ENCODE measurements at regions not wholly inside any gene's neighbourhood (a gene's known extent, or its start where the extent isn't known, plus 50 kb on each side); places are given as distances from the start of the nearest gene placed in this dataset.

GRCh38 chr7:67423065-67423464 is 426.4 kb downstream of the TYW1 start:
- H3K4me1 ChIP-seq (ENCODE audit: control insufficient read depth in 1 of 2, insufficient read depth in 2 of 2, low read length in 2 of 2), result peaks cover 0 to 12% of the 10 kb centered on the region in 2 donors
- H3K4me3 ChIP-seq (ENCODE audit: low read depth in 1 of 2, low read length in 2 of 2), result no peak overlapping the region
- no peak overlapping the region for H3K27ac ChIP-seq (ENCODE audit: low read length)
- H3K27me3 ChIP-seq (ENCODE audit: low read depth, low read length), result no peaks in the 10 kb centered on the region
- H3K36me3 ChIP-seq (ENCODE audit: control insufficient read depth in 1 of 2, insufficient read depth in 2 of 2, low read length in 2 of 2), result no peaks in the 10 kb centered on the region
- H3K9me3 ChIP-seq (ENCODE audit: control insufficient read depth in 1 of 2, low read length in 2 of 2), result no peaks in the 10 kb centered on the region

- no peaks in the 10 kb centered on the region for H3K36me3 ChIP-seq (ENCODE audit: control insufficient read depth in 1 of 2, insufficient read depth in 2 of 2, low read length in 2 of 2)
- no peak overlapping the region for H3K27ac ChIP-seq (ENCODE audit: low read length)
- H3K4me1 ChIP-seq (ENCODE audit: control insufficient read depth in 1 of 2, insufficient read depth in 2 of 2, low read length in 2 of 2), result peaks cover 0 to 12% of the 10 kb centered on the region in 2 donors
- no peaks in the 10 kb centered on the region for H3K27me3 ChIP-seq (ENCODE audit: low read depth, low read length)
- H3K4me3 ChIP-seq (ENCODE audit: low read depth in 1 of 2, low read length in 2 of 2), result no peak overlapping the region
- H3K9me3 ChIP-seq (ENCODE audit: control insufficient read depth in 1 of 2, low read length in 2 of 2), result no peaks in the 10 kb centered on the region
These were observed 430.0 kb downstream of the TYW1 start for GRCh38 chr7:67426654-67427053.

GRCh38 chr7:67429735-67430134 is 433.1 kb downstream of the TYW1 start:
- Histone ChIP-seq H3K27me3 (ENCODE audit: low read depth, low read length) (no peaks in the 10 kb centered on the region), H3K36me3 (ENCODE audit: control insufficient read depth in 1 of 2, insufficient read depth in 2 of 2, low read length in 2 of 2) (no peaks in the 10 kb centered on the region), H3K4me1 (ENCODE audit: control insufficient read depth in 1 of 2, insufficient read depth in 2 of 2, low read length in 2 of 2) (peaks cover 0 to 9% of the 10 kb centered on the region in 2 donors), H3K9me3 (ENCODE audit: control insufficient read depth in 1 of 2, low read length in 2 of 2) (no peaks in the 10 kb centered on the region), H3K27ac (ENCODE audit: low read length) (no peak overlapping the region), H3K4me3 (ENCODE audit: low read depth in 1 of 2, low read length in 2 of 2) (no peak overlapping the region)

- no peak overlapping the region for H3K27ac ChIP-seq (ENCODE audit: low read length)
- no peaks in the 10 kb centered on the region for H3K9me3 ChIP-seq (ENCODE audit: control insufficient read depth in 1 of 2, low read length in 2 of 2)
- peaks cover 0 to 9% of the 10 kb centered on the region in 2 donors for H3K4me1 ChIP-seq (ENCODE audit: control insufficient read depth in 1 of 2, insufficient read depth in 2 of 2, low read length in 2 of 2)
- no peaks in the 10 kb centered on the region for H3K27me3 ChIP-seq (ENCODE audit: low read depth, low read length)
- no peak overlapping the region for H3K4me3 ChIP-seq (ENCODE audit: low read depth in 1 of 2, low read length in 2 of 2)
- H3K36me3 ChIP-seq (ENCODE audit: control insufficient read depth in 1 of 2, insufficient read depth in 2 of 2, low read length in 2 of 2), result no peaks in the 10 kb centered on the region
These were observed 436.1 kb downstream of the TYW1 start for GRCh38 chr7:67432536-67433234.

GRCh38 chr7:67435894-67436535 is 439.4 kb downstream of the TYW1 start:
- peaks cover 0 to 9% of the 10 kb centered on the region in 2 donors for H3K4me1 ChIP-seq (ENCODE audit: control insufficient read depth in 1 of 2, insufficient read depth in 2 of 2, low read length in 2 of 2)
- no peaks in the 10 kb centered on the region for H3K36me3 ChIP-seq (ENCODE audit: control insufficient read depth in 1 of 2, insufficient read depth in 2 of 2, low read length in 2 of 2)
- H3K27ac ChIP-seq (ENCODE audit: low read length), result no peak overlapping the region
- no peaks in the 10 kb centered on the region for H3K27me3 ChIP-seq (ENCODE audit: low read depth, low read length)
- H3K4me3 ChIP-seq (ENCODE audit: low read depth in 1 of 2, low read length in 2 of 2), result no peak overlapping the region
- H3K9me3 ChIP-seq (ENCODE audit: control insufficient read depth in 1 of 2, low read length in 2 of 2), result no peaks in the 10 kb centered on the region

- Histone ChIP-seq H3K27ac (ENCODE audit: low read length) (no peak overlapping the region), H3K36me3 (ENCODE audit: control insufficient read depth in 1 of 2, insufficient read depth in 2 of 2, low read length in 2 of 2) (no peaks in the 10 kb centered on the region), H3K9me3 (ENCODE audit: control insufficient read depth in 1 of 2, low read length in 2 of 2) (no peaks in the 10 kb centered on the region), H3K4me1 (ENCODE audit: control insufficient read depth in 1 of 2, insufficient read depth in 2 of 2, low read length in 2 of 2) (no peaks in the 10 kb centered on the region), H3K4me3 (ENCODE audit: low read depth in 1 of 2, low read length in 2 of 2) (no peak overlapping the region), H3K27me3 (ENCODE audit: low read depth, low read length) (no peaks in the 10 kb centered on the region)
These were observed 441.7 kb downstream of the TYW1 start for GRCh38 chr7:67438198-67438882.

- H3K36me3 ChIP-seq (ENCODE audit: control insufficient read depth in 1 of 2, insufficient read depth in 2 of 2, low read length in 2 of 2), result no peaks in the 10 kb centered on the region
- no peaks in the 10 kb centered on the region for H3K9me3 ChIP-seq (ENCODE audit: control insufficient read depth in 1 of 2, low read length in 2 of 2)
- H3K27ac ChIP-seq (ENCODE audit: low read length), result no peak overlapping the region
- no peaks in the 10 kb centered on the region for H3K4me1 ChIP-seq (ENCODE audit: control insufficient read depth in 1 of 2, insufficient read depth in 2 of 2, low read length in 2 of 2)
- no peaks in the 10 kb centered on the region for H3K27me3 ChIP-seq (ENCODE audit: low read depth, low read length)
- H3K4me3 ChIP-seq (ENCODE audit: low read depth in 1 of 2, low read length in 2 of 2), result no peak overlapping the region
These were observed 442.4 kb downstream of the TYW1 start for GRCh38 chr7:67438913-67439505.

- Histone ChIP-seq H3K27me3 (ENCODE audit: low read depth, low read length) (no peaks in the 10 kb centered on the region), H3K4me1 (ENCODE audit: control insufficient read depth in 1 of 2, insufficient read depth in 2 of 2, low read length in 2 of 2) (no peaks in the 10 kb centered on the region), H3K27ac (ENCODE audit: low read length) (no peak overlapping the region), H3K36me3 (ENCODE audit: control insufficient read depth in 1 of 2, insufficient read depth in 2 of 2, low read length in 2 of 2) (no peaks in the 10 kb centered on the region), H3K4me3 (ENCODE audit: low read depth in 1 of 2, low read length in 2 of 2) (no peak overlapping the region), H3K9me3 (ENCODE audit: control insufficient read depth in 1 of 2, low read length in 2 of 2) (peaks cover 0 to 10% of the 10 kb centered on the region in 2 donors)
These were observed 443.7 kb downstream of the TYW1 start for GRCh38 chr7:67440321-67440720.

GRCh38 chr7:67445728-67446127 is 449.1 kb downstream of the TYW1 start:
- H3K27ac ChIP-seq (ENCODE audit: low read length), result no peak overlapping the region
- H3K36me3 ChIP-seq (ENCODE audit: control insufficient read depth in 1 of 2, insufficient read depth in 2 of 2, low read length in 2 of 2), result no peaks in the 10 kb centered on the region
- no peak overlapping the region for H3K4me3 ChIP-seq (ENCODE audit: low read depth in 1 of 2, low read length in 2 of 2)
- peaks cover 0 to 10% of the 10 kb centered on the region in 2 donors for H3K9me3 ChIP-seq (ENCODE audit: control insufficient read depth in 1 of 2, low read length in 2 of 2)
- H3K27me3 ChIP-seq (ENCODE audit: low read depth, low read length), result no peaks in the 10 kb centered on the region
- H3K4me1 ChIP-seq (ENCODE audit: control insufficient read depth in 1 of 2, insufficient read depth in 2 of 2, low read length in 2 of 2), result no peaks in the 10 kb centered on the region

GRCh38 chr7:67447297-67447696 is 450.7 kb downstream of the TYW1 start:
- Histone ChIP-seq H3K4me3 (ENCODE audit: low read depth in 1 of 2, low read length in 2 of 2) (no peak overlapping the region), H3K27ac (ENCODE audit: low read length) (no peak overlapping the region), H3K27me3 (ENCODE audit: low read depth, low read length) (no peaks in the 10 kb centered on the region), H3K36me3 (ENCODE audit: control insufficient read depth in 1 of 2, insufficient read depth in 2 of 2, low read length in 2 of 2) (no peaks in the 10 kb centered on the region), H3K9me3 (ENCODE audit: control insufficient read depth in 1 of 2, low read length in 2 of 2) (peaks cover 0 to 10% of the 10 kb centered on the region in 2 donors), H3K4me1 (ENCODE audit: control insufficient read depth in 1 of 2, insufficient read depth in 2 of 2, low read length in 2 of 2) (no peaks in the 10 kb centered on the region)

- no peaks in the 10 kb centered on the region for H3K4me1 ChIP-seq (ENCODE audit: control insufficient read depth in 1 of 2, insufficient read depth in 2 of 2, low read length in 2 of 2)
- H3K9me3 ChIP-seq (ENCODE audit: control insufficient read depth in 1 of 2, low read length in 2 of 2), result peaks cover 0 to 10% of the 10 kb centered on the region in 2 donors
- H3K27me3 ChIP-seq (ENCODE audit: low read depth, low read length), result no peaks in the 10 kb centered on the region
- no peak overlapping the region for H3K4me3 ChIP-seq (ENCODE audit: low read depth in 1 of 2, low read length in 2 of 2)
- H3K27ac ChIP-seq (ENCODE audit: low read length), result no peak overlapping the region
- no peaks in the 10 kb centered on the region for H3K36me3 ChIP-seq (ENCODE audit: control insufficient read depth in 1 of 2, insufficient read depth in 2 of 2, low read length in 2 of 2)
These were observed 451.6 kb downstream of the TYW1 start for GRCh38 chr7:67448271-67448670.

Measured in muscle layer of duodenum (tissue), 2 donors.